GM12892 (cell line): ENCODE measurements at regions not wholly inside any gene's neighbourhood (a gene's known extent, or its start where the extent isn't known, plus 50 kb on each side); places are given as distances from the start of the nearest gene placed in this dataset.

Experiments used
- POLR2A ChIP-seq: IDR thresholded peaks from 2 replicates; pipeline ENCODE4 v1.6.1; 2011; ENCODE audit warnings: low read depth, low read length, control low read depth
- TAF1 ChIP-seq: IDR thresholded peaks from 2 replicates; pipeline ENCODE4 v1.6.1; 2011; ENCODE audit warnings: low read depth, mild to moderate bottlenecking, control low read depth, low read length, borderline replicate concordance

- TF ChIP-seq POLR2A (no peak), TAF1 (no peak)
Observed at GRCh38 chr2:42938671-42939370, 146.4 kb upstream of the HAAO start.
